Mammary epithelial cell (primary cell): ENCODE measurements at regions not wholly inside any gene's neighbourhood (a gene's known extent, or its start where the extent isn't known, plus 50 kb on each side); places are given as distances from the start of the nearest gene placed in this dataset.

Experiments used
- EZH2 ChIP-seq: IDR thresholded peaks from 2 replicates; pipeline ENCODE4 v1.6.1; 2012; ENCODE audit warnings: low read length, inconsistent platforms, borderline replicate concordance
- TF ChIP-seq, protein P1 (sequence below), 2 donors: IDR thresholded peaks in 1 of 2; conservative IDR thresholded peaks in 1 of 2; 2 replicates each; pipeline ENCODE4 v1.5.1; 2011 to 2012; ENCODE audit warnings: inconsistent platforms in 2 of 2, low read length in 2 of 2, mild to moderate bottlenecking in 2 of 2, control low read depth in 1 of 2, low read depth in 1 of 2; ENCODE audit not compliant: insufficient read depth in 1 of 2; ENCODE audit errors: extremely low read depth in 1 of 2

DNA sequence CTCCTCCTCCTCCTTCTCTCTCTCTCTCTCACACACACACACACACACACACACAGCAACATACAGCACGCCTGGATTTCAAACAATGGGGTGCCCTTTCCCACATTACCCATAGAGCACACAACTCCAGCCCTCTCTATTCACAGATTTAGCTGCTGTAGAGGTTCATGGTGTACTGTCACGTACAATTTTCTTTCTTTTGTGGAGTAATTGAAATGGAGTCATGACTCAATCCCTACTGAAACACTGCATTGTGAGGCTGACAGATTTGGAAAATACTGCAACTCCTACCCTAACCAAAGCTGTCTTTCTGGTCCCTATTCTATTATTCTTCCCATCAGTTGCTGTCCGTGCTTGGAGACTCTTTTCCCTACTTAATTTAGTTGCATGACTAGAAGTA, 166.9 kb downstream of the EDN1 start:
- TF ChIP-seq, protein P1, sequence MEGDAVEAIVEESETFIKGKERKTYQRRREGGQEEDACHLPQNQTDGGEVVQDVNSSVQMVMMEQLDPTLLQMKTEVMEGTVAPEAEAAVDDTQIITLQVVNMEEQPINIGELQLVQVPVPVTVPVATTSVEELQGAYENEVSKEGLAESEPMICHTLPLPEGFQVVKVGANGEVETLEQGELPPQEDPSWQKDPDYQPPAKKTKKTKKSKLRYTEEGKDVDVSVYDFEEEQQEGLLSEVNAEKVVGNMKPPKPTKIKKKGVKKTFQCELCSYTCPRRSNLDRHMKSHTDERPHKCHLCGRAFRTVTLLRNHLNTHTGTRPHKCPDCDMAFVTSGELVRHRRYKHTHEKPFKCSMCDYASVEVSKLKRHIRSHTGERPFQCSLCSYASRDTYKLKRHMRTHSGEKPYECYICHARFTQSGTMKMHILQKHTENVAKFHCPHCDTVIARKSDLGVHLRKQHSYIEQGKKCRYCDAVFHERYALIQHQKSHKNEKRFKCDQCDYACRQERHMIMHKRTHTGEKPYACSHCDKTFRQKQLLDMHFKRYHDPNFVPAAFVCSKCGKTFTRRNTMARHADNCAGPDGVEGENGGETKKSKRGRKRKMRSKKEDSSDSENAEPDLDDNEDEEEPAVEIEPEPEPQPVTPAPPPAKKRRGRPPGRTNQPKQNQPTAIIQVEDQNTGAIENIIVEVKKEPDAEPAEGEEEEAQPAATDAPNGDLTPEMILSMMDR (conservative IDR thresholded peaks at IDR 0.05 in 1 of 2, IDR thresholded peaks at IDR 0.05 in 1 of 2; ENCODE audit: extremely low read depth in 1 of 2, insufficient read depth in 1 of 2, low read depth in 1 of 2, low read length in 2 of 2) = no peak
- no peak for TF ChIP-seq EZH2
